Right lobe of liver (tissue), 6 donors: ENCODE measurements at regions not wholly inside any gene's neighbourhood (a gene's known extent, or its start where the extent isn't known, plus 50 kb on each side); places are given as distances from the start of the nearest gene placed in this dataset.

ENCODE experiments used
- ATAC-seq, 4 donors: fragments of 200-7000 bp; cut with Tn5 transposase; one replicate each; pipeline ENCODE4 v1.9.1; 2020; ENCODE audit warnings: mild to moderate bottlenecking in 4 of 4, moderate library complexity in 4 of 4
- DNase-seq, 3 donors: peaks; one replicate each; pipeline ENCODE4 v3.0.0-alpha.2; 2020
- H3K27ac ChIP-seq, 3 donors: fragments of 200-600 bp; one replicate each; pipeline ENCODE4 v1.8.0; 2022
- H3K27me3 ChIP-seq, 2 donors: fragments of 200-600 bp; one replicate each; pipeline ENCODE4 v1.8.0; 2022
- H3K36me3 ChIP-seq, 4 donors: fragments of 200-600 bp; sonication (generic) in 1 of 4; one replicate each; pipeline versions ENCODE4 v1.5.1 to v1.8.0; 2017 to 2022; ENCODE audit warnings: control low read depth in 1 of 4
- H3K4me1 ChIP-seq, 4 donors: fragments of 200-600 bp; sonication (generic) in 1 of 4; one replicate each; pipeline versions ENCODE4 v1.5.1 to v1.8.0; 2017 to 2022; ENCODE audit warnings: control low read depth in 1 of 4
- H3K4me3 ChIP-seq, 3 donors: fragments of 200-600 bp; one replicate each; pipeline ENCODE4 v1.8.0; 2022
- H3K9me3 ChIP-seq, 4 donors: fragments of 200-600 bp; sonication (generic) in 1 of 4; one replicate each; pipeline versions ENCODE4 v1.5.1 to v1.8.0; 2017 to 2022; ENCODE audit warnings: control low read depth in 1 of 4
- POLR2A ChIP-seq: fragments of 450-650 bp; IDR thresholded peaks from one replicate; pipeline ENCODE4 v1.6.1; 2017; ENCODE audit warnings: antibody characterized with exemption, mild to moderate bottlenecking
- WGBS: methylation state at CpG from one replicate; pipeline ENCODE4 v1.1.6; 2018; ENCODE audit warnings: low coverage, low lambda C conversion rate; ENCODE audit not compliant: insufficient coverage; ENCODE audit errors: missing lambda C conversion rate; 5-methylcytosine and 5-hydroxymethylcytosine counted together
- intact Hi-C, 2 donors: fragments of 100-400 bp; cut with DNase I; formaldehyde crosslinking; loops; one replicate each; pipeline versions ENCODE4 v1.11.2 to v1.14.1; 2022
- TF ChIP-seq, protein P1 (sequence below), 4 donors: fragments of 200-600 bp in 3 of 4; fragments of 450-650 bp in 1 of 4; IDR thresholded peaks; one replicate each; pipeline versions ENCODE4 v1.5.1 to v1.8.0; 2016 to 2022; ENCODE audit warnings: antibody characterized with exemption in 4 of 4, mild to moderate bottlenecking in 2 of 4
- donor health status: DM: no; HTN: yes; CAD: no.
- donor health status: DM: no; HTN: no; CAD: no.
- donor health status: DM: no; HTN: no; CAD: no.
- donor health status: DM: no; HTN: yes; CAD: no.
- donor health status: DM: no; HTN: yes; CAD: no.

DNA sequence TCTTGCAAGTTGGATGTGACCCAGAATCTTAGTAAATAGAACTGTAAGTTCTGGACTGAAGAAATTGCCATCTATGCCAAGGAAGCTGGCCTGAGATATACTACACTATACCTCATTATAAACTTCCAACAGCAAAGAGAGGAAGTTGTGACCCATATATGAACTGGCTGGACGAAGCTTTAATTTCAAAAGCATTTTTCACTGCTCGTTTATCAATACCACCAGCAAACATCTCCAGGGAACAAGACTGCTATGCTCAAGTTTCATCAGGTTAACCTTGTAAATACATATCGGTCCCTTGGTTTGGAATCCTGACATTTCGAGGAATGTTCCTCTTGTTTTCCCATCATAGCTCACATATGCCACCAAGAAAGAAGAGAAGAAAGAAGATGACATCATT, 334.5 kb upstream of the IGFBP7 start:
- no peak for TF ChIP-seq POLR2A
- TF ChIP-seq, protein P1, sequence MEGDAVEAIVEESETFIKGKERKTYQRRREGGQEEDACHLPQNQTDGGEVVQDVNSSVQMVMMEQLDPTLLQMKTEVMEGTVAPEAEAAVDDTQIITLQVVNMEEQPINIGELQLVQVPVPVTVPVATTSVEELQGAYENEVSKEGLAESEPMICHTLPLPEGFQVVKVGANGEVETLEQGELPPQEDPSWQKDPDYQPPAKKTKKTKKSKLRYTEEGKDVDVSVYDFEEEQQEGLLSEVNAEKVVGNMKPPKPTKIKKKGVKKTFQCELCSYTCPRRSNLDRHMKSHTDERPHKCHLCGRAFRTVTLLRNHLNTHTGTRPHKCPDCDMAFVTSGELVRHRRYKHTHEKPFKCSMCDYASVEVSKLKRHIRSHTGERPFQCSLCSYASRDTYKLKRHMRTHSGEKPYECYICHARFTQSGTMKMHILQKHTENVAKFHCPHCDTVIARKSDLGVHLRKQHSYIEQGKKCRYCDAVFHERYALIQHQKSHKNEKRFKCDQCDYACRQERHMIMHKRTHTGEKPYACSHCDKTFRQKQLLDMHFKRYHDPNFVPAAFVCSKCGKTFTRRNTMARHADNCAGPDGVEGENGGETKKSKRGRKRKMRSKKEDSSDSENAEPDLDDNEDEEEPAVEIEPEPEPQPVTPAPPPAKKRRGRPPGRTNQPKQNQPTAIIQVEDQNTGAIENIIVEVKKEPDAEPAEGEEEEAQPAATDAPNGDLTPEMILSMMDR (IDR thresholded peaks at IDR 0.05), result no peak
- H3K4me1 ChIP-seq, result peaks cover 0 to 12% (median 2%) of the 10 kb centered on the region in 4 donors
- H3K4me3 ChIP-seq, result no peak overlapping the region
- DNase-seq, result no peak
- H3K27ac ChIP-seq, result no peak overlapping the region
- intact Hi-C loops, result no loop called here
- no peak for ATAC-seq
- H3K27me3 ChIP-seq, result no peaks in the 10 kb centered on the region
- H3K9me3 ChIP-seq, result no peaks in the 10 kb centered on the region
- no peaks in the 10 kb centered on the region for H3K36me3 ChIP-seq
- whole genome bisulfite sequencing, result 51% methylated on average over 4 of the region's 4 CpGs

DNA sequence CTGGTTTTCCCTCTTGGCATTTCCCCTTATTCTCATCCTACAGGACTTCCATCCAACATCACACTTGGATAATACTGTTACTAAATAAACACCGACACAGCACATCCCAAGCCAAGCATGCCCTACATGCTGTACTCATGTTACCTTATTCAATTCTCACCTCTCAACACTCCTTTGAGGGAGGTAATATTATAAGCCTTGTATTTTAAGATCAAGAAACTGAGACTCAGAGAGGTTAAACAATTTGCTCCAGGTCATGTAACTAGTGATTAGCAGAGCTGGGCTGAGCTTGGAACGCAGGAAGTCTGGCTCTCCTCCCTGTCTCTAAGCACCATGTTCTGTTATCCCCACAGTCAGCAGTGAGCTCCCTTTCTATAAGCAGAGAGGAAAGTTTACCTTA, 333.6 kb upstream of the IGFBP7 start:
- TF ChIP-seq POLR2A, result no peak
- TF ChIP-seq, protein P1 (IDR thresholded peaks at IDR 0.05), result no peak
- Histone ChIP-seq H3K4me1 (peaks cover 0 to 12% (median 2%) of the 10 kb centered on the region in 4 donors), H3K36me3 (no peaks in the 10 kb centered on the region), H3K9me3 (no peaks in the 10 kb centered on the region), H3K27ac (no peak overlapping the region), H3K27me3 (no peaks in the 10 kb centered on the region), H3K4me3 (no peak overlapping the region)
- peak in 1 of 4 donors; percentile 5 for ATAC-seq
- intact Hi-C loops, result no loop called here
- 32% methylated on average over 2 of the region's 2 CpGs for WGBS
- no peak for DNase-seq

DNA sequence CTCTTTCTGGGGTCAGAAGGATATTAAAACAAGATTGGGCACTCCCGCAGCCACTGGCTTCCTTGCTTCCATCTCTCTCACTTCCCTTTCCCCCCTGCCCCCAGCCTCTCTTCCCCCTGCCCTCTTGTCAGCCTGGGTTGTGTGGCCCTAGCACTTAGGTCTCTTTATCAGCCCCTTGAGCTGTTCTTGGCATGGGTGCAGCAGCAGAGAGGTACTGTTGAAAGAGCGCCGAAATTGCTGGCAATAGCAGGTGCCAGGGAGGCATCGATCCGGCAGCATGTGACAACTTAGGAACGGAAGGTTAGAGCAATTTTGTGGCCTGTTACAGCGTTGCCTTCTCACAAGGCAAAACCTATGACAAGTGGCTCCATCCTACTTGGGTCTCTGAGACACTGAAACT, 333.1 kb upstream of the IGFBP7 start:
- H3K4me1 ChIP-seq, result peaks cover 0 to 12% (median 2%) of the 10 kb centered on the region in 4 donors
- H3K4me3 ChIP-seq, result no peak overlapping the region
- no peaks in the 10 kb centered on the region for H3K9me3 ChIP-seq
- no peaks in the 10 kb centered on the region for H3K27me3 ChIP-seq
- DNase-seq (peak; percentile 79 to 91 (median 83)), ATAC-seq (peak; percentile 85 to 93 (median 88))
- no peaks in the 10 kb centered on the region for H3K36me3 ChIP-seq
- TF ChIP-seq, protein P1 (IDR thresholded peaks at IDR 0.05), result no peak
- no peak for TF ChIP-seq POLR2A
- no peak overlapping the region for H3K27ac ChIP-seq
- intact Hi-C loops, result no loop called here
- WGBS, result 19% methylated on average over 7 of the region's 7 CpGs

DNA sequence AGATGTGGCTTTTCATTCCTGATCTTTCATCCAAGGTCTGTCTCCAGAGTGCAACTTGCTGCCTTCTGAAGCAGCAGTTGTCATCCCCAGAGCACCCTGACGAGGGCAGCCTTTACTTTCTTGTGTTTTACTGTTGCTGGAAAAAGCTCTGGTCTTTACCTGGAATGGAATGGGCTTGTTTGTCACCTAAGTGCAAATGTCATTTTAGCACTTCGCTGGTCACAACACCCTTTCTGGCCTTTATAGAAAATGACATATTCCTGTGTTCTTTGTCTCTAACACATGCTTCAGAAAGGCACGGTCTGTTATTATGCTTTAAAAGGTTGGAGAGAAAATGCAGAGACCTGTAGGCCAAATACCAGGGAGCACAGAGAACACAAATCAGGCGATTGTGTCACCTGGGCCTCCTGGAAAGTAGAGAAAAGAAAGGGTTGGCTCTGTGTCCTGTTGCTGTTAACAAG, 332.7 kb upstream of the IGFBP7 start:
- WGBS, result 4% methylated on average over 3 of the region's 4 CpGs
- H3K27ac ChIP-seq, result no peak overlapping the region
- intact Hi-C loops, result no loop called here
- no peaks in the 10 kb centered on the region for H3K9me3 ChIP-seq
- no peak overlapping the region for H3K4me3 ChIP-seq
- peak; percentile 82 to 91 (median 86) for ATAC-seq
- no peaks in the 10 kb centered on the region for H3K36me3 ChIP-seq
- H3K4me1 ChIP-seq, result peaks cover 0 to 12% (median 2%) of the 10 kb centered on the region in 4 donors
- no peak for TF ChIP-seq POLR2A
- TF ChIP-seq, protein P1 (IDR thresholded peaks at IDR 0.05), result peak; percentile 63 to 73 (median 68)
- DNase-seq, result peak in 2 of 3 donors; percentile 29 to 59
- no peaks in the 10 kb centered on the region for H3K27me3 ChIP-seq

DNA sequence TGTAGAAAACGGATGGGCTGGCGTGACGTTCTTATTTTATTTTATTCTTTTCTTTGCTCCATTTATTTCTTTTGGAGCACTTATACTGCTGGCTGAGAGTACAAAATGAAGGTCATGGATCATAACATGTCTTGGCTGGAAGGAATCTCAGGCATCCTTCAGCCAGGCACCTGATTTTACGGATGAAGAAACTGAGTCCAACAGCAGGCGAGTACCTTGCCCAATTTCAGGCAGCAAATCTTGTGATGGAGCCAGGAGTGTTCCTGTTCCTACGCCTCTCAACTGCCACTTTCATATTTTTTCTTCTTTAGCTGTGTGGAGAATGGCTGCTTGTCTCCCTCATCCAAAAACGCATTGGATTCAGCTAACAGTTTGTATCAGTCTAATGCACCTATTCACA, 332.1 kb upstream of the IGFBP7 start:
- peaks cover 0 to 12% (median 2%) of the 10 kb centered on the region in 4 donors for H3K4me1 ChIP-seq
- H3K27ac ChIP-seq, result no peak overlapping the region
- DNase-seq, result no peak
- no peaks in the 10 kb centered on the region for H3K9me3 ChIP-seq
- intact Hi-C loops, result no loop called here
- no peaks in the 10 kb centered on the region for H3K36me3 ChIP-seq
- no peaks in the 10 kb centered on the region for H3K27me3 ChIP-seq
- TF ChIP-seq POLR2A, result no peak
- WGBS, result 25% methylated on average over 7 of the region's 7 CpGs
- no peak for ATAC-seq
- H3K4me3 ChIP-seq, result no peak overlapping the region
